IPS DF 6.9 (cell line): ENCODE measurements at regions not wholly inside any gene's neighbourhood (a gene's known extent, or its start where the extent isn't known, plus 50 kb on each side); places are given as distances from the start of the nearest gene placed in this dataset.
"Not testable (repeated sequence)": the region's sequence is repeated elsewhere in the genome, so short reads cannot be mapped to it uniquely, and the experiment has no call there.

Experiments used
- DNase-seq: peaks from one replicate; pipeline ENCODE4 v3.0.0-alpha.2; 2013; ENCODE audit warnings: low read depth, low spot score
- H3K27ac ChIP-seq: one replicate; pipeline ENCODE4 v1.5.1; 2013; ENCODE audit warnings: low read length, control low read depth
- H3K27me3 ChIP-seq: 2 replicates; pipeline ENCODE4 v1.6.1; 2013; ENCODE audit warnings: mild to moderate bottlenecking, low read length; ENCODE audit not compliant: control insufficient read depth, insufficient read depth
- H3K36me3 ChIP-seq: 2 replicates; pipeline ENCODE4 v1.6.1; 2013; ENCODE audit warnings: low read length; ENCODE audit not compliant: control insufficient read depth, insufficient read depth
- H3K4me1 ChIP-seq: 2 replicates; pipeline ENCODE4 v1.6.1; 2013; ENCODE audit warnings: low read length; ENCODE audit not compliant: control insufficient read depth, insufficient read depth
- H3K4me3 ChIP-seq: 2 replicates; pipeline ENCODE4 v1.5.1; 2013; ENCODE audit warnings: mild to moderate bottlenecking, low read length
- H3K9me3 ChIP-seq: 2 replicates; pipeline ENCODE4 v1.6.1; 2013; ENCODE audit warnings: low read length, inconsistent platforms; ENCODE audit not compliant: control insufficient read depth, insufficient read depth
- WGBS: extraction: QIAGEN DNeasy Blood & Tissue Kit; methylation state at CpG from one replicate; pipeline ENCODE4 v1.1.7; 2013; ENCODE audit warnings: mixed read lengths, missing lambda C conversion rate; ENCODE audit not compliant: insufficient read length, insufficient coverage; 5-methylcytosine and 5-hydroxymethylcytosine counted together

- no peak for DNase-seq
- Histone ChIP-seq H3K36me3 (no peaks in the 10 kb centered on the region), H3K27ac (no peak overlapping the region), H3K9me3 (no peaks in the 10 kb centered on the region), H3K4me1 (peaks cover 6% of the 10 kb centered on the region), H3K4me3 (no peak overlapping the region), H3K27me3 (no peaks in the 10 kb centered on the region)
- no CpG with 5 or more reads among the region's 9 CpGs for WGBS
Observed at GRCh38 chr2:43149482-43150107, 76.8 kb downstream of the ZFP36L2 start.

- no peaks in the 10 kb centered on the region for H3K36me3 ChIP-seq
- H3K27me3 ChIP-seq = no peaks in the 10 kb centered on the region
- no peaks in the 10 kb centered on the region for H3K9me3 ChIP-seq
- H3K4me3 ChIP-seq = no peak overlapping the region
- H3K4me1 ChIP-seq = no peaks in the 10 kb centered on the region
- WGBS = no CpG with 5 or more reads among the region's 5 CpGs
- no peak for DNase-seq
- no peak overlapping the region for H3K27ac ChIP-seq
Observed at GRCh38 chr2:43146083-43146482, 80.3 kb downstream of the ZFP36L2 start.

GRCh38 chr2:43144263-43144662 is 82.1 kb downstream of the ZFP36L2 start:
- no peaks in the 10 kb centered on the region for H3K4me1 ChIP-seq
- DNase-seq = no peak
- H3K4me3 ChIP-seq = no peak overlapping the region
- H3K36me3 ChIP-seq = no peaks in the 10 kb centered on the region
- no peak overlapping the region for H3K27ac ChIP-seq
- H3K27me3 ChIP-seq = no peaks in the 10 kb centered on the region
- no CpG with 5 or more reads among the region's 2 CpGs for WGBS
- no peaks in the 10 kb centered on the region for H3K9me3 ChIP-seq

- no CpG with 5 or more reads among the region's 8 CpGs for WGBS
- Histone ChIP-seq H3K9me3 (no peaks in the 10 kb centered on the region), H3K36me3 (no peaks in the 10 kb centered on the region), H3K27me3 (no peaks in the 10 kb centered on the region), H3K4me1 (no peaks in the 10 kb centered on the region), H3K4me3 (no peak overlapping the region), H3K27ac (no peak overlapping the region)
- no peak for DNase-seq
Observed at GRCh38 chr2:43143756-43144155, 82.7 kb downstream of the ZFP36L2 start.

GRCh38 chr2:43142921-43143438 is 83.4 kb downstream of the ZFP36L2 start:
- no peak overlapping the region for H3K27ac ChIP-seq
- H3K27me3 ChIP-seq = no peaks in the 10 kb centered on the region
- WGBS = no CpG with 5 or more reads among the region's 7 CpGs
- H3K36me3 ChIP-seq = no peaks in the 10 kb centered on the region
- no peak for DNase-seq
- H3K4me3 ChIP-seq = no peak overlapping the region
- H3K4me1 ChIP-seq = no peaks in the 10 kb centered on the region
- H3K9me3 ChIP-seq = no peaks in the 10 kb centered on the region

GRCh38 chr2:43141636-43142151 is 84.7 kb downstream of the ZFP36L2 start:
- WGBS = no CpG with 5 or more reads among the region's 7 CpGs
- H3K27ac ChIP-seq, H3K4me1 ChIP-seq, H3K9me3 ChIP-seq, DNase-seq, H3K4me3 ChIP-seq, H3K36me3 ChIP-seq, H3K27me3 ChIP-seq: not testable (repeated sequence)

- Histone ChIP-seq H3K27me3 (no peaks in the 10 kb centered on the region), H3K4me1 (0 out of 2 replicates have a peak, but pooled peaks cover 2% of the 10 kb centered on the region), H3K27ac (no peak overlapping the region), H3K4me3 (no peak overlapping the region), H3K36me3 (no peaks in the 10 kb centered on the region), H3K9me3 (no peaks in the 10 kb centered on the region)
- DNase-seq = no peak
- WGBS = no CpG with 5 or more reads among the region's 11 CpGs
Observed at GRCh38 chr2:43139996-43140621, 86.3 kb downstream of the ZFP36L2 start.

GRCh38 chr2:43139501-43139900 is 86.9 kb downstream of the ZFP36L2 start:
- no peak overlapping the region for H3K4me3 ChIP-seq
- no peaks in the 10 kb centered on the region for H3K36me3 ChIP-seq
- H3K27ac ChIP-seq = no peak overlapping the region
- WGBS = no CpG with 5 or more reads among the region's 4 CpGs
- H3K27me3 ChIP-seq = no peaks in the 10 kb centered on the region
- 0 out of 2 replicates have a peak, but pooled peaks cover 2% of the 10 kb centered on the region for H3K4me1 ChIP-seq
- DNase-seq = no peak
- H3K9me3 ChIP-seq = no peaks in the 10 kb centered on the region

- no peak for DNase-seq
- Histone ChIP-seq H3K27ac (no peak overlapping the region), H3K4me3 (no peak overlapping the region), H3K36me3 (no peaks in the 10 kb centered on the region), H3K27me3 (no peaks in the 10 kb centered on the region), H3K9me3 (no peaks in the 10 kb centered on the region), H3K4me1 (0 out of 2 replicates have a peak, but pooled peaks cover 4% of the 10 kb centered on the region)
- WGBS = no CpG with 5 or more reads among the region's 3 CpGs
Observed at GRCh38 chr2:43138441-43138840, 88.0 kb downstream of the ZFP36L2 start.

GRCh38 chr2:43136876-43137275 is 89.5 kb downstream of the ZFP36L2 start:
- H3K9me3 ChIP-seq = no peaks in the 10 kb centered on the region
- no peak for DNase-seq
- no peaks in the 10 kb centered on the region for H3K36me3 ChIP-seq
- H3K27ac ChIP-seq = no peak overlapping the region
- no peak overlapping the region for H3K4me3 ChIP-seq
- 0 out of 2 replicates have a peak, but pooled peaks cover 4% of the 10 kb centered on the region for H3K4me1 ChIP-seq
- WGBS = no CpG with 5 or more reads among the region's 10 CpGs
- H3K27me3 ChIP-seq = no peaks in the 10 kb centered on the region
